Islet of Langerhans (tissue), 1 donor: ENCODE measurements at regions not wholly inside any gene's neighbourhood (a gene's known extent, or its start where the extent isn't known, plus 50 kb on each side); places are given as distances from the start of the nearest gene placed in this dataset.
"Not testable (repeated sequence)": the region's sequence is repeated elsewhere in the genome, so short reads cannot be mapped to it uniquely, and the experiment has no call there.

Experiments used
- FAIRE-seq: peaks from one replicate; lab custom pipeline; 2011; peaks lifted over from hg19 to GRCh38; lab: Jason Lieb, UNC

DNA sequence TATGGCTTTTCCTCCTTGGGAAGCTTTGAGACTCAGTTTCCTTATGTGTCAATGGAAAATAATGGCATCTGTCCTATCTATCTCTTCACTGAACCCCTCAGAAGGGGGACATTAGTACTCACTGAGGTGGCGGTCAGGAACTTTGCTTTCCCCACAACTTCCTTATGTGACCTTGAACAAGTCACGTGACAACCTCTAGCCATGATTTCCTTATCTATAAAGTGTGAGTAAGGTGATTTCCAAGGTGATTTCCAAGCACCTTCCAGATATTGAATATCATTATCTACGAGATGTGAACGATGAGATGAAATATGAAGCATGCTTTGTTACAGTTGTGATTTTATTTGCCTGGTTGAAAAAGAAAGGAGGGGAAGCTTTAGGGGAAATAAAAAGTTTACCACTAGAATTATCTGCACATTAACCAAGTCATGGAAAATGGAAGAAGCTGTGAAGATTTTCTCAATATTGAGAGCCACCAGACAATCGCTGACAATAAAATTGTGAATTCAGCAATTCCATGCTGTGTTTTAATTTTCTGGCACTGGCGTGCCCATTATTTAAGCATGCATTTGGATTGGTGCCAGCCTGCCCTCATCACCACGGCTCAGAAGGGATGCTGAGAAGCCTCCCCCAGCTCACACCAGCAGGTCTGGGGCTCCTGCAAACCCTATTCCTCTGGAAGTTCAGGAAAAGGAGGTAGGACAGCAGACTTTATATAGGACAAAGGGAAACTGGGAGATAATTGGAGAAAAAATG, 255.3 kb downstream of the CD83 start:
- no peak for FAIRE-seq

DNA sequence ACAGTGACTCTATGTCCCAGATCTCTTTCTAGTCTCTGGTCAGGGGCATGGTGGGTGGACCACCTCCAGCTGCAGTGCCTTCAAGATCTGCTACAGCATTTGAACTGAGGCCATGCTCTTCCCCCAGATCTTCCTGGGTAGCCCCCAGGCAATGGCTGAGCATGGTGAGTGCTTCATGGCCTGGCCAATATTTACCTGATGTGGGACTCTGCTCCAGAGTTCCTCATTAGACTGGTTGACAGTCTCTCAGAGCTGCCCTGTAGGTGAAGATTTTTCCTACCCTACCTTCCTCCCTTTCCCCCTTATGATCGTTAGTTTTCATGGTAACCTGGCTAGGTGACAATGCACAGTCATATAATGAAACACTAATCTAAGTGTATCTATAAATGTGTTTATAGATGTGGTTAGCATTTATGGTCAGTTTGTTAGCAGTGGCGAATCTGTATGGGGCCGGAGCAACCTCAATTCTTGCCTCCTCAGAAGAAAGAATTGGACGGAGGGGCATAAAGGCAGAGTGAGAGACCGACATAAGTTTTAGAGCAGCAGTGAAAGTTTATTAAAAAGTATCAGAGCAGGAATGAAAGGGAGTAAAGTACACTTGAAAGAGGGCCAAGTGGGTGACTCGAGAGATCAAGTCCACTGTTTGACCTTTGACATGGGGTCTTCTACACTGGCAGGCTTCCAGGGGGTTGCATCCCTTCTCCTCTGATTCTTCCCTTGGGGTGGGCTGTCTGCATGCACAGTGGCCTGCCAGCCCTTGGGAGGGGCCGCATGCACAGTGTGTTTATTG, 256.3 kb downstream of the CD83 start:
- no peak for FAIRE-seq

GRCh38 chr6:14375930-14376329, 258.4 kb downstream of the CD83 start:
- FAIRE-seq: no peak

DNA sequence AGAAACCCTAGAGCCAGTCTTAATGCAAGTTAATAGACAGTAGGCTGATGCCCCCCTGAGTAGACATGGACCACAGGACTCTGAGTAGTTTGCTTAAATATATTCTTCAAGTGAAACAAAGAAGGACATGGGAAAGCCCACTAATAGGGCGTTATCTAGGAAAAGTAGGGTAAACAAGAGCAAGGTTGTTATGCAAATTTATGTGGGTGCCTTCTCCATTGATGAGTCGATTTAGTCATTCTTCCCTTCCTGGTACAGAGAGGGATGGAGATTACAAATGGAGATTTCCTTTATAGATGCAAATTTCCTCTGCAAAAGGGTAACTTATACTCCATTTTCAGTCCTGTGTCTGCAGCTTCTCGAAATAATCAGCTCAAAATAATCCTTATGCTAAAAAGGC, 262.0 kb downstream of the CD83 start:
- FAIRE-seq: no peak

DNA sequence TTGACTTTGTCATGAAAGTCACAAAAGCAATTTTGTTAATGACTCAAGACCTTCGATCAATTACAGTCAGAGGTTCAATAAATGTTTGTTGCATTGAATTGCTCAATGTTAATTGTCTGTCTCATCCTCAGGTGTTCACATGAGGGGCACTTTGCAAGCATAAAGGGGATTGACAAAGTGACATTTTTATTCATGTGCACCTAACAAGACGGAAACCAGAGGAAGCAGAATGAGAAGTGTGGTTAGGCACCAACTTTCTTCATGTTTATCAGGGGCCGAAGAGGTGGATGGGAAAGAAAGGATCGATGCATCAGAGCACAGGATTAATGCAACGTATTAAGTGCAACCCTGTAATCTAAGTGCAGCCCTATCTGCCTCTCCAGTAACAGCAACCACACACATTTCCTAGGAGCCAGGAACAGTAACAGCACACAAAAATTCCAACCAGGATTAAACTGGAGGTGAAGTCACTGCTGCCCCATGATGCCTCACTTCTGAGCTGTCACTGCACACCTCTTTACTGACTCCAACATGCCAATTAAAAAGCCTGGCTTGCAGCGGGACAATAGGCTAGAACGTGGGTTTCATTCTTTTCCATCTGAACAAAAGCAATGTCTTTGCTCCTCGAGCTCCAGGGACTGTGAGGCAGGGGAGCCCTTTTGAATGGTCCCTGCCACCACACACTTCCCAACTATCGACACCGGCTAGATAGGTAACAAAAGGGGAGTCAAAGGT, 262.7 kb downstream of the CD83 start:
- FAIRE-seq: no peak

DNA sequence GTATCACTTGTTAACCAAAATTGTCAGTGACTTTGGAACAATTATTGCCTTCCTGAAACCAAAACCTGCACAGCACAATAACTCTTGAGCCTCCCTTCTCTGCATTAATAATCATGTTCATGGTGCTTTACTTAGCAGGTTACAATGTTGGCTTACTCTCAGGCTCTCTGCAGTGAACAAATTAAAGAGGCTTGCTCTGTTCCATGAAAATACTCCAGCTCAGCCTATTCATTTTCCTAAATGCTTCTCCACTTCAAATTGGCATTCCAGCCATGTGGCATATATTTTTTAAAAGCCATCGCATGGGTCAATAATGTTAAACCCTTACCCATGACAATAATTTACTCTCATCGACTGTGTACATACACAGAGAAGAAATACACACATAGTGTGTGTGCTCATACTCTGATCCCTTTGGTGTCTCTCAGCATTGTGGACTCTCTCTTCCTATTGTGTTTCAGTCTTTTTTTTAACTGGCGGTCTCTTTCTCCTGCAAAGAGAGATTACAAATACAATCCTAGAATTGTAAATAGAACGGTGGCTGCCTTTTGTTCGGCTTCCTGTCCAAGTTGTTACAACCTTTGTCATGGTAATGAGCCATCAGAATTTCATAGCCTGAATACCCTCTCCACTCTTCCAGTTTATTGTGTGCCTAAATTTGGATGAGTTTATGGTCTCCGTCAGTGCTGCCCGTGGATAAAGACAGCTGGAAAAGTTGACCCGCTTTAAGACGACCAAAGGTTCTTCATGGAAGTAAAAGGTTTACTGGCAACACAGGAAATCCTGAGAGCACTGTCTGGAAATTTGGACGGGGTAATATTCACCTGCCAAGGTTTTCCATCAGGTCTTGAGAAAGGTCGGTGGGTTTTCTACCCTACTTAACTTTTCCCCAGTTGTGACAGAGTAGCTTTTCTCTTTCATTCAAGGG, 263.6 kb downstream of the CD83 start:
- no peak for FAIRE-seq

GRCh38 chr6:14381829-14382677, 264.5 kb downstream of the CD83 start:
- no peak for FAIRE-seq

DNA sequence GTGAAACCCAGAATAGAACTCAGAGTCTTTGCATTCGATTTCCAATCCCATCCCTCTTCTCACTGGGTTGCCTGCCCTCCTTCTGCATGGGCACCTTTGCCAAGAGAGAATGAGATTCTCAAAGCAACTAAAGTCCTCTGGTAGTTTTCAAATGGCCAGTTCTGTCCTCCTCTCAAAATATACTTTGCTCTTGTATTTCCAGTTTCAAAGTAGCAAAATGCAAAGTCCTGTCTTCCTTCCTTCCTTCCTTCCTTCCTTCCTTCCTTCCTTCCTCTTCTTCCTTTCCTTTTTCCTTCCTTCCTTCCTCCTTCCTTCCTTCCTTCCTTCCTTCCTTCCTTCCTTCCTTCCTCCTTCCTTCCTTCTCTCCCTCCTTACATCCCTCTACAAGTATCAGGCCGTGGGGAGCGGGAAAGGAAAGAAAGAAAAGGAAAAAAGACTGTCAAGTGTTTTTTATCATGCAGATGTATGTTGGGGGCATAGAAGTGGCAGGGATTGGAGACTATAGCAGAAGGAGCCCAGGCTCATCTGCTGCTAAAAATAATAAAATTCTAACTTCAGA, 265.2 kb downstream of the CD83 start:
- FAIRE-seq: no peak

- no peak for FAIRE-seq
Observed at GRCh38 chr6:14383393-14384174, 266.0 kb downstream of the CD83 start.

DNA sequence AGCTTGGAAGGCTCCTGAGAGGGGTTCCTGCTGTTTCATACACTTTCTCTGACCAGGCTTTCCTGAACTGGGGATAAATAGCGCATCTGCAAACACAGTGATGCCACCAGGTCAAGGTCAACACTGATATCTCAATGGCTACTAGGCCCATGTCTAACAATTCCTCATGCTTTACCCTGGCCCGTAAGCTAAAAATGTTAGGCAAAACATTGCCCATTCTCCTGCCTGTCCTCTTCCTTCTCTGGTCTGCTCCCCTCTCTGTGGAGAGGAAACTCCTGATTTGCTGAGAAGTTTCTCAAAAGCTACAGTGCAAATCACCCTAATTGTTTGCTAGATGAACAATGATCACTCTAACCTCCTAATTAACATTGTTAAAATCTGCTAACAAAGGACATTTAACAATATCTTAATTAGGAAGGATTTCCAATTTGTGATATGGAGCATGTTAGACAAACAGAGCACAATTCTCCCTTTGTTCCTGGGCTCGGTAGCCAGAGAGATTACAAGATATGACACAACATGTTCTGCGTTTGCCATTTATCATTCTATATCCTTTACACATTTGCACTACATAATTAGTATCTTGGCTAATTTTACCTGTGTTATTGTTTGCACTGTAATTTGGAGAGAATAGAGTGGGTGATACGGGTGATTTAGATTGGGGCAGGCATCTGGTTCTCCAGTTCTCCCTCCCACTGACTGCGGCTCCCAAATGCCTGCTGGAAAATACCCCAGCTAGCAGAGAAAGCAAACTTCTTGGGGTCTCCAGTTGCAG, 266.8 kb downstream of the CD83 start:
- FAIRE-seq: no peak

GRCh38 chr6:14386263-14386662, 268.7 kb downstream of the CD83 start:
- FAIRE-seq: no peak

- FAIRE-seq: no peak
Observed at GRCh38 chr6:14386668-14387067, 269.1 kb downstream of the CD83 start.

GRCh38 chr6:14388371-14388770, 270.8 kb downstream of the CD83 start:
- no peak for FAIRE-seq

- not testable (repeated sequence) for FAIRE-seq
Observed at GRCh38 chr6:14389776-14390175, 272.2 kb downstream of the CD83 start.

DNA sequence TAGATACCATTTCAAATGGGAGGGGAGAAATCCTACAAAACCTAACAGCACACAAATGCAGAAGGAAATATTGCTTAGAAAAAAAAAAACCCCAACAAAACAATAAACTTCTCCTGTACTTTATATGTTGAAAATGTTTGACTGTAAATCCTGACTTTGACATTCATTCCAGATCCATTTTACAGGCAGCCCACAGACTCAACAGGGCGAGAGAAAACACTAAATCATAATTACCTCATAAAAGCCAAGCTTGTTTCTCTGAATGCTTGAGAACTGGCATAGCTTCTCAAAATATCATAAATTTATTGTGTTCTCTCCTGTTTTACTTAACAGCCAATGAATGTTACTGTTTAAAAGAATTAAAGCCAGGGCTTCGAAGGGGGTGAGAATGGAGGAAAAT, 273.2 kb downstream of the CD83 start:
- FAIRE-seq: no peak

DNA sequence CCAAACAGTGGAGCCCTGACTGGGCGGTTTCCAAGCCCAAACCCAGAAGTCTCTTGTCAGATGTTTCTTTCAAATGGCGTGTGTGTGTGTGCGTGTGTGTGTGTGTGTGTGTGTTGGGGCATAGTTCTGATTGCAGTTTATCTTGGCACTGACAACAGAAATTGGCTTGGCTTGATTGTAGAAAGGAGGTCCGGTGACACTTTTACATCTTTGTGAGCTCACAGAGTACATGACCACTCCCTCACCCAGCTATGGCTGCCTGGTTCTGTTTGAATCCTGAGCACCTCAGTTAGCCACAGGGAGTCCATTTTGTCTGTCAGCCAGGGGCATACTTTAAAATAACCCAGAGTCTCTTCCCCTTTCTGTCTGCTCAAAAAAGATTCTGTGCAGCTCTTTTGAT, 276.3 kb downstream of the CD83 start:
- FAIRE-seq: no peak

DNA sequence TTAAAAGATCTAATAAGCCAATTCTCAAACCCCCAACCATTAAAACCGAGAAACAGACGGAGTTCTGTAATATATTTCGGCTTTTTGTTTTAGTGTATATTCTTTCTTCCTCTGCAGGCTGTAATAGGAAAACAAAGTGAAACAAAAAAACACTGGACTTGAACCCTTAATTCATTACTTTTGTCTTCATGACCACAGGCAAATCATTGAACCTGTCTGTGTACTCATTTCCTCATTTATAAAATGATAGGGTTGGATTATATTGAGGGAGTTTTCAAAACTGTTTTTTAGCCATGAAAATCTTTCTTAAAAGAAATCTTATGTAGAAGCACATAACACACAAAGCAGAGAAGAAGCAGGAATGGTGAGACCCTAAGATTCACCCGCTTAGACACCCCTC, 278.8 kb downstream of the CD83 start:
- FAIRE-seq: no peak

GRCh38 chr6:14396826-14397517, 279.4 kb downstream of the CD83 start:
- no peak for FAIRE-seq

GRCh38 chr6:14397518-14397901, 279.9 kb downstream of the CD83 start:
- FAIRE-seq: no peak
